ENCODE measurements at regions not wholly inside any gene's neighbourhood (a gene's known extent, or its start where the extent isn't known, plus 50 kb on each side); places are given as distances from the start of the nearest gene placed in this dataset.

- TF ChIP-seq, protein P1, sequence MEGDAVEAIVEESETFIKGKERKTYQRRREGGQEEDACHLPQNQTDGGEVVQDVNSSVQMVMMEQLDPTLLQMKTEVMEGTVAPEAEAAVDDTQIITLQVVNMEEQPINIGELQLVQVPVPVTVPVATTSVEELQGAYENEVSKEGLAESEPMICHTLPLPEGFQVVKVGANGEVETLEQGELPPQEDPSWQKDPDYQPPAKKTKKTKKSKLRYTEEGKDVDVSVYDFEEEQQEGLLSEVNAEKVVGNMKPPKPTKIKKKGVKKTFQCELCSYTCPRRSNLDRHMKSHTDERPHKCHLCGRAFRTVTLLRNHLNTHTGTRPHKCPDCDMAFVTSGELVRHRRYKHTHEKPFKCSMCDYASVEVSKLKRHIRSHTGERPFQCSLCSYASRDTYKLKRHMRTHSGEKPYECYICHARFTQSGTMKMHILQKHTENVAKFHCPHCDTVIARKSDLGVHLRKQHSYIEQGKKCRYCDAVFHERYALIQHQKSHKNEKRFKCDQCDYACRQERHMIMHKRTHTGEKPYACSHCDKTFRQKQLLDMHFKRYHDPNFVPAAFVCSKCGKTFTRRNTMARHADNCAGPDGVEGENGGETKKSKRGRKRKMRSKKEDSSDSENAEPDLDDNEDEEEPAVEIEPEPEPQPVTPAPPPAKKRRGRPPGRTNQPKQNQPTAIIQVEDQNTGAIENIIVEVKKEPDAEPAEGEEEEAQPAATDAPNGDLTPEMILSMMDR (IDR thresholded peaks at IDR 0.05), result no peak
- Histone ChIP-seq H3K4me3 (no peak overlapping the region), H3K9me3 (no peaks in the 10 kb centered on the region), H3K36me3 (no peaks in the 10 kb centered on the region), H3K4me1 (peaks cover 0 to 2% of the 10 kb centered on the region in 2 donors), H3K27ac (no peak overlapping the region), H3K27me3 (no peaks in the 10 kb centered on the region)
- intact Hi-C loops (cut with DNase I), result loop anchor here (5.0 to 10.0 kb wide), 2 partner anchors 201 to 372 kb away; no protein-coding TSS in a partner anchor
- DNase-seq (ENCODE audit: low spot score in 2 of 2), result no peak
These were observed 54.8 kb upstream of the EDN1 start for GRCh38 chr6:12235341-12235740.

DNA sequence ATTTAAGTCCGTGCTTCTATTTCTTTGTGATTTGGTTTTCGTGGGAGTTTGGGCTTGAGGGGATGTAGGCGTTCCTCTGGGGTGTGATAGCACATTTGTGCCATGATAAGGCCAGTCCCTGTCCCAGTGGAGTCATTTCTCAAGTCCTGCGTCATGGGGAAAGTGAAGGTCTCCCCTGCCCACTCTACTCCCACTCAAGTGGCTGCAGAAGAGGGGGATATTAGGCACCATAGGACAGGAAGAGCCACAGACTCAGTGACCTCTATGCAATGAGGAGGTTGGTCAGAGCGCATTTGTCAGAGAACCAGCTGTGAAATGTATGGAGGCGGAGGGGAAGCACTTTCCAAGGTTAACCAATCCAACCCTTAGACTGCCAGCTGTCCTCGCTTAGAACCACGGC lies 51.9 kb upstream of the EDN1 start:
- Histone ChIP-seq H3K36me3 (no peaks in the 10 kb centered on the region), H3K4me1 (peaks cover 0 to 2% of the 10 kb centered on the region in 2 donors), H3K4me3 (no peak overlapping the region), H3K27me3 (no peaks in the 10 kb centered on the region), H3K9me3 (no peaks in the 10 kb centered on the region), H3K27ac (no peak overlapping the region)
- intact Hi-C loops (cut with DNase I), result loop anchor here (5.0 to 10.0 kb wide), 2 partner anchors 203 to 369 kb away; no protein-coding TSS in a partner anchor
- DNase-seq (ENCODE audit: low spot score in 2 of 2), result no peak
- TF ChIP-seq, protein P1 (IDR thresholded peaks at IDR 0.05), result no peak
